GM04503 (cell line): ENCODE measurements at regions not wholly inside any gene's neighbourhood (a gene's known extent, or its start where the extent isn't known, plus 50 kb on each side); places are given as distances from the start of the nearest gene placed in this dataset.
A peak's percentile ranks its signal among the peaks of the same experiment; 100 is the strongest.

Source experiments
- DNase-seq: peaks from one replicate; pipeline ENCODE4 v3.0.0-alpha.2; 2012; ENCODE audit warnings: low read depth

GRCh38 chr13:76750126-76750525 is 136.1 kb downstream of the KCTD12 start:
- no peak for DNase-seq

GRCh38 chr13:76745261-76746200 is 140.7 kb downstream of the KCTD12 start:
- no peak for DNase-seq

- no peak for DNase-seq
These were observed 144.6 kb downstream of the KCTD12 start for GRCh38 chr13:76741624-76742023.

GRCh38 chr13:76741046-76741445 is 145.2 kb downstream of the KCTD12 start:
- DNase-seq = no peak

- DNase-seq = no peak
These were observed 147.6 kb downstream of the KCTD12 start for GRCh38 chr13:76738616-76739015.

GRCh38 chr13:76737526-76737925 is 148.7 kb downstream of the KCTD12 start:
- DNase-seq = no peak

- no peak for DNase-seq
These were observed 150.6 kb downstream of the KCTD12 start for GRCh38 chr13:76735641-76736040.

- no peak for DNase-seq
These were observed 152.5 kb downstream of the KCTD12 start for GRCh38 chr13:76733671-76734070.

- no peak for DNase-seq
These were observed 153.8 kb downstream of the KCTD12 start for GRCh38 chr13:76732367-76732766.

- no peak for DNase-seq
These were observed 156.0 kb downstream of the KCTD12 start for GRCh38 chr13:76730220-76730619.

GRCh38 chr13:76729691-76730090 is 156.5 kb downstream of the KCTD12 start:
- DNase-seq = no peak

GRCh38 chr13:76725896-76726295 is 160.3 kb downstream of the KCTD12 start:
- DNase-seq = no peak

GRCh38 chr13:76725211-76725610 is 161.0 kb downstream of the KCTD12 start:
- DNase-seq = no peak

GRCh38 chr13:76724421-76724820 is 161.8 kb downstream of the KCTD12 start:
- no peak for DNase-seq

- peak; percentile 93 for DNase-seq
These were observed 162.5 kb downstream of the KCTD12 start for GRCh38 chr13:76723551-76724232.

GRCh38 chr13:76722782-76723181 is 163.4 kb downstream of the KCTD12 start:
- no peak for DNase-seq

GRCh38 chr13:76720821-76721220 is 165.4 kb downstream of the KCTD12 start:
- DNase-seq = no peak

GRCh38 chr13:76720416-76720815 is 165.8 kb downstream of the KCTD12 start:
- DNase-seq = no peak

- no peak for DNase-seq
These were observed 166.2 kb downstream of the KCTD12 start for GRCh38 chr13:76719955-76720354.

GRCh38 chr13:76717092-76717491 is 169.1 kb downstream of the KCTD12 start:
- no peak for DNase-seq

- DNase-seq = no peak
These were observed 170.6 kb downstream of the KCTD12 start for GRCh38 chr13:76715621-76716020.

GRCh38 chr13:76715075-76715474 is 171.1 kb downstream of the KCTD12 start:
- DNase-seq = no peak

GRCh38 chr13:76713280-76713679 is 172.9 kb downstream of the KCTD12 start:
- no peak for DNase-seq
